ENCODE measurements at regions not wholly inside any gene's neighbourhood (a gene's known extent, or its start where the extent isn't known, plus 50 kb on each side); places are given as distances from the start of the nearest gene placed in this dataset.
A peak's percentile ranks its signal among the peaks of the same experiment; 100 is the strongest.

GRCh38 chr11:57073128-57073527 lies 84.4 kb downstream of the OR5AK2 start:
- Histone ChIP-seq H3K14ac (ENCODE audit: low read length) (no peak overlapping the region), H4K8ac (ENCODE audit: low read depth, low read length) (no peak overlapping the region), H3K79me2 (ENCODE audit: control insufficient read depth, insufficient read depth, low read length, poor library complexity) (no peaks in the 10 kb centered on the region), H2BK5ac (ENCODE audit: low read depth, low read length, poor library complexity) (no peak overlapping the region), H2AFZ (ENCODE audit: insufficient read depth, low read length, poor library complexity) (no peak overlapping the region), H2BK12ac (ENCODE audit: low read length) (no peak overlapping the region), H3K27me3 (ENCODE audit: insufficient read depth, low read length) (no peaks in the 10 kb centered on the region), H3K4me1 (ENCODE audit: control insufficient read depth in 1 of 2, insufficient read depth in 2 of 2, low read length in 2 of 2) (no peaks in the 10 kb centered on the region), H3K36me3 (ENCODE audit: control insufficient read depth in 1 of 2, insufficient read depth in 2 of 2, low read length in 2 of 2) (no peaks in the 10 kb centered on the region), H3K79me1 (ENCODE audit: low read length) (no peaks in the 10 kb centered on the region), H3K4me3 (ENCODE audit: low read depth, low read length) (no peak overlapping the region), H2BK120ac (ENCODE audit: insufficient read depth, low read length, poor library complexity) (no peak overlapping the region), H3K23ac (ENCODE audit: low read length) (no peak overlapping the region), H3K18ac (ENCODE audit: low read length) (no peak overlapping the region), H3K4me2 (ENCODE audit: low read length) (no peak overlapping the region), H4K12ac (ENCODE audit: low read depth, low read length) (no peak overlapping the region), H3K27ac (ENCODE audit: low read depth, low read length) (no peak overlapping the region), H3K9ac (ENCODE audit: low read length) (no peak overlapping the region), H3K9me3 (ENCODE audit: insufficient read depth, low read depth, low read length) (no peaks in the 10 kb centered on the region), H4K91ac (ENCODE audit: low read depth, low read length) (no peak overlapping the region), H3K4ac (ENCODE audit: low read depth, low read length) (no peak overlapping the region), H2AK5ac (ENCODE audit: low read length) (no peak overlapping the region)
- WGBS (ENCODE audit: extremely low coverage, insufficient coverage, insufficient read length): no CpG with 5 or more reads among the region's 3 CpGs
- DNase-seq: peak; percentile 31 to 65

DNA sequence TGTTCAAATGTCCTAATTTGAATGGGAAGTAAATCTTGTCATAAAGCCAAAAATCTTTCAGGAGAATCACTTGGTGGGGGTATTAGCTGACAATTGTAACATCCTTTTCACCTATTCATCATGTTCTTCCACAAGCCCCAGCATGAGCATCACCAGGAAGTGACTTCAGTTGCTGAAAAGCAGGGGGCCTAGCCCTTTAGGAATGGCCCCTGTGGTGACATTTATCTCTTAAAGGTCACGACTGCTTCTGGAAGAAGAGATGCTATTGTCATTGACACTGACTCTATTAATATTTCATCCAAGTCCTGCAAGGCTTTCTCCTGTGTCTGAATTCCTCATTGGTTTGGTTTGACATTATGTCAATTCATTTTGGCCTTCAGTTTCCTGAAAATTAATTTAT lies 92.6 kb downstream of the OR5AK2 start:
- H3K36me3 ChIP-seq (ENCODE audit: control insufficient read depth in 1 of 2, insufficient read depth in 2 of 2, low read length in 2 of 2): no peaks in the 10 kb centered on the region

GRCh38 chr11:57082125-57082524 lies 93.4 kb downstream of the OR5AK2 start:
- no peak overlapping the region for H2BK5ac ChIP-seq (ENCODE audit: low read depth, low read length, poor library complexity)
- H4K91ac ChIP-seq (ENCODE audit: low read depth, low read length): no peak overlapping the region
- H2AK5ac ChIP-seq (ENCODE audit: low read length): no peak overlapping the region
- H3K27ac ChIP-seq (ENCODE audit: low read depth, low read length): no peak overlapping the region
- H3K79me1 ChIP-seq (ENCODE audit: low read length): no peaks in the 10 kb centered on the region
- no CpG with 5 or more reads among the region's 1 CpG for WGBS (ENCODE audit: extremely low coverage, insufficient coverage, insufficient read length)
- no peak overlapping the region for H3K23ac ChIP-seq (ENCODE audit: low read length)
- H3K4me3 ChIP-seq (ENCODE audit: low read depth, low read length): no peak overlapping the region
- no peaks in the 10 kb centered on the region for H3K9me3 ChIP-seq (ENCODE audit: insufficient read depth, low read depth, low read length)
- no peaks in the 10 kb centered on the region for H3K36me3 ChIP-seq (ENCODE audit: control insufficient read depth in 1 of 2, insufficient read depth in 2 of 2, low read length in 2 of 2)
- H3K27me3 ChIP-seq (ENCODE audit: insufficient read depth, low read length): no peaks in the 10 kb centered on the region
- no peak overlapping the region for H3K4me2 ChIP-seq (ENCODE audit: low read length)
- no peaks in the 10 kb centered on the region for H3K79me2 ChIP-seq (ENCODE audit: control insufficient read depth, insufficient read depth, low read length, poor library complexity)
- no peak overlapping the region for H3K9ac ChIP-seq (ENCODE audit: low read length)
- H3K18ac ChIP-seq (ENCODE audit: low read length): no peak overlapping the region
- DNase-seq: no peak
- H2AFZ ChIP-seq (ENCODE audit: insufficient read depth, low read length, poor library complexity): no peak overlapping the region
- no peak overlapping the region for H2BK12ac ChIP-seq (ENCODE audit: low read length)
- no peak overlapping the region for H3K14ac ChIP-seq (ENCODE audit: low read length)
- H4K12ac ChIP-seq (ENCODE audit: low read depth, low read length): no peak overlapping the region
- no peak overlapping the region for H3K4ac ChIP-seq (ENCODE audit: low read depth, low read length)
- no peaks in the 10 kb centered on the region for H3K4me1 ChIP-seq (ENCODE audit: control insufficient read depth in 1 of 2, insufficient read depth in 2 of 2, low read length in 2 of 2)
- no peak overlapping the region for H2BK120ac ChIP-seq (ENCODE audit: insufficient read depth, low read length, poor library complexity)
- H4K8ac ChIP-seq (ENCODE audit: low read depth, low read length): no peak overlapping the region

More for the DNA sequence above, 92.6 kb downstream of the OR5AK2 start:
- Histone ChIP-seq H3K4me1 (ENCODE audit: control insufficient read depth in 1 of 2, insufficient read depth in 2 of 2, low read length in 2 of 2) (no peaks in the 10 kb centered on the region), H2BK120ac (ENCODE audit: insufficient read depth, low read length, poor library complexity) (no peak overlapping the region), H2BK5ac (ENCODE audit: low read depth, low read length, poor library complexity) (no peak overlapping the region), H3K27me3 (ENCODE audit: insufficient read depth, low read length) (no peaks in the 10 kb centered on the region), H4K12ac (ENCODE audit: low read depth, low read length) (no peak overlapping the region), H2AFZ (ENCODE audit: insufficient read depth, low read length, poor library complexity) (no peak overlapping the region), H3K79me2 (ENCODE audit: control insufficient read depth, insufficient read depth, low read length, poor library complexity) (no peaks in the 10 kb centered on the region), H3K4ac (ENCODE audit: low read depth, low read length) (no peak overlapping the region), H2AK5ac (ENCODE audit: low read length) (no peak overlapping the region), H3K4me2 (ENCODE audit: low read length) (no peak overlapping the region), H3K79me1 (ENCODE audit: low read length) (no peaks in the 10 kb centered on the region), H4K91ac (ENCODE audit: low read depth, low read length) (no peak overlapping the region), H3K9ac (ENCODE audit: low read length) (no peak overlapping the region), H3K23ac (ENCODE audit: low read length) (no peak overlapping the region), H4K8ac (ENCODE audit: low read depth, low read length) (no peak overlapping the region), H2BK12ac (ENCODE audit: low read length) (no peak overlapping the region), H3K18ac (ENCODE audit: low read length) (no peak overlapping the region), H3K27ac (ENCODE audit: low read depth, low read length) (no peak overlapping the region), H3K9me3 (ENCODE audit: insufficient read depth, low read depth, low read length) (no peaks in the 10 kb centered on the region), H3K4me3 (ENCODE audit: low read depth, low read length) (no peak overlapping the region), H3K14ac (ENCODE audit: low read length) (no peak overlapping the region)
- WGBS (ENCODE audit: extremely low coverage, insufficient coverage, insufficient read length): no CpG with 5 or more reads among the region's 1 CpG
- no peak for DNase-seq

- Histone ChIP-seq H4K91ac (ENCODE audit: low read depth, low read length) (no peak overlapping the region), H3K4me1 (ENCODE audit: control insufficient read depth in 1 of 2, insufficient read depth in 2 of 2, low read length in 2 of 2) (no peaks in the 10 kb centered on the region), H3K4me2 (ENCODE audit: low read length) (no peak overlapping the region), H4K8ac (ENCODE audit: low read depth, low read length) (no peak overlapping the region), H2BK5ac (ENCODE audit: low read depth, low read length, poor library complexity) (no peak overlapping the region), H3K4me3 (ENCODE audit: low read depth, low read length) (no peak overlapping the region), H3K4ac (ENCODE audit: low read depth, low read length) (no peak overlapping the region), H3K79me1 (ENCODE audit: low read length) (no peaks in the 10 kb centered on the region), H3K79me2 (ENCODE audit: control insufficient read depth, insufficient read depth, low read length, poor library complexity) (no peaks in the 10 kb centered on the region), H3K9me3 (ENCODE audit: insufficient read depth, low read depth, low read length) (no peaks in the 10 kb centered on the region), H2AK5ac (ENCODE audit: low read length) (no peak overlapping the region), H3K18ac (ENCODE audit: low read length) (no peak overlapping the region), H3K27me3 (ENCODE audit: insufficient read depth, low read length) (no peaks in the 10 kb centered on the region), H4K12ac (ENCODE audit: low read depth, low read length) (no peak overlapping the region), H2AFZ (ENCODE audit: insufficient read depth, low read length, poor library complexity) (no peak overlapping the region), H2BK12ac (ENCODE audit: low read length) (no peak overlapping the region), H3K23ac (ENCODE audit: low read length) (no peak overlapping the region), H3K9ac (ENCODE audit: low read length) (peak overlapping the region; percentile 41), H3K36me3 (ENCODE audit: control insufficient read depth in 1 of 2, insufficient read depth in 2 of 2, low read length in 2 of 2) (no peaks in the 10 kb centered on the region), H3K14ac (ENCODE audit: low read length) (no peak overlapping the region), H3K27ac (ENCODE audit: low read depth, low read length) (no peak overlapping the region), H2BK120ac (ENCODE audit: insufficient read depth, low read length, poor library complexity) (no peak overlapping the region)
- no CpG with 5 or more reads among the region's 2 CpGs for WGBS (ENCODE audit: extremely low coverage, insufficient coverage, insufficient read length)
- DNase-seq: no peak
Measured at GRCh38 chr11:57083641-57084385, 95.1 kb downstream of the OR5AK2 start.

Measured in trophoblast cell (in vitro differentiated cells and primary cell).